GM19035 (cell line): ENCODE measurements at regions not wholly inside any gene's neighbourhood (a gene's known extent, or its start where the extent isn't known, plus 50 kb on each side); places are given as distances from the start of the nearest gene placed in this dataset.
"Not testable (repeated sequence)": the region's sequence is repeated elsewhere in the genome, so short reads cannot be mapped to it uniquely, and the experiment has no call there.

Source experiments
- ATAC-seq: cut with Tn5 transposase; IDR thresholded peaks from one replicate; pipeline ENCODE4 v1.9.1; 2021; ENCODE audit not compliant: unreplicated experiment

GRCh38 chr1:89436856-89437255, 73.0 kb downstream of the GBP6 start:
- no peak for ATAC-seq

GRCh38 chr1:89438301-89438700, 74.4 kb downstream of the GBP6 start:
- not testable (repeated sequence) for ATAC-seq

- no peak for ATAC-seq
Measured at GRCh38 chr1:89440911-89441310, 77.1 kb downstream of the GBP6 start.

GRCh38 chr1:89444791-89445190, 79.8 kb upstream of the LRRC8B start:
- ATAC-seq = no peak

GRCh38 chr1:89451011-89451410, 73.6 kb upstream of the LRRC8B start:
- ATAC-seq = peak; percentile 42

- ATAC-seq = no peak
Measured at GRCh38 chr1:89453123-89453972, 71.3 kb upstream of the LRRC8B start.

- no peak for ATAC-seq
Measured at GRCh38 chr1:89454845-89455521, 69.6 kb upstream of the LRRC8B start.

- no peak for ATAC-seq
Measured at GRCh38 chr1:89457046-89457445, 67.6 kb upstream of the LRRC8B start.

GRCh38 chr1:89459081-89459480, 65.5 kb upstream of the LRRC8B start:
- no peak for ATAC-seq

GRCh38 chr1:89460325-89460724, 64.3 kb upstream of the LRRC8B start:
- ATAC-seq = no peak

GRCh38 chr1:89462250-89462649, 62.4 kb upstream of the LRRC8B start:
- ATAC-seq = no peak

- ATAC-seq = no peak
Measured at GRCh38 chr1:89464008-89464407, 60.6 kb upstream of the LRRC8B start.

- ATAC-seq = no peak
Measured at GRCh38 chr1:89465201-89465600, 59.4 kb upstream of the LRRC8B start.

- ATAC-seq = no peak
Measured at GRCh38 chr1:89466307-89466930, 58.2 kb upstream of the LRRC8B start.

- no peak for ATAC-seq
Measured at GRCh38 chr1:89472253-89472652, 52.4 kb upstream of the LRRC8B start.

GRCh38 chr1:89472886-89473417, 51.7 kb upstream of the LRRC8B start:
- ATAC-seq = no peak
